Panc1 (cell line): ENCODE measurements at regions not wholly inside any gene's neighbourhood (a gene's known extent, or its start where the extent isn't known, plus 50 kb on each side); places are given as distances from the start of the nearest gene placed in this dataset.

Experiments used
- ATAC-seq: fragments of 200-7000 bp; cut with Tn5 transposase; 2 replicates; pipeline ENCODE4 v1.9.1; 2020; ENCODE audit warnings: mild to moderate bottlenecking, moderate library complexity
- BruUV-seq: library from RNA; stranded (reverse); fragments of 400-500 nt; replicated peaks from 2 replicates; lab custom pipeline; 2021; lab: Mats Ljungman, UMichigan
- CTCF ChIA-PET: fragments of 300-600 bp; sonication (Branson Sonifier 250); formaldehyde crosslinking; loops from one replicate; lab custom pipeline; 2022; ENCODE audit warnings: antibody characterized with exemption; lab: Charles Lee
- POLR2A ChIA-PET: fragments of 300-600 bp; sonication (Branson Sonifier 250); formaldehyde crosslinking; loops from one replicate; lab custom pipeline; 2022; ENCODE audit warnings: antibody characterized with exemption; lab: Charles Lee
- DNase-seq: peaks from one replicate; pipeline ENCODE4 v3.0.0-alpha.2; 2010; ENCODE audit warnings: low read depth, low spot score
- H3K27ac ChIP-seq: 2 replicates; pipeline ENCODE4 v1.5.1; 2011; ENCODE audit warnings: mild to moderate bottlenecking, low read length, inconsistent platforms
- H3K27me3 ChIP-seq: fragments of 200-500 bp; sonication (Bioruptor generic); 2 replicates; pipeline ENCODE4 v1.6.0; 2014; ENCODE audit warnings: low read length, inconsistent platforms; ENCODE audit not compliant: control insufficient read depth, insufficient read depth
- H3K36me3 ChIP-seq: fragments of 200-500 bp; sonication (Bioruptor generic); 2 replicates; pipeline ENCODE4 v1.5.1; 2014; ENCODE audit warnings: inconsistent platforms, mild to moderate bottlenecking, low read length, moderate library complexity; ENCODE audit not compliant: control insufficient read depth, insufficient read depth
- H3K4me1 ChIP-seq: 2 replicates; pipeline ENCODE4 v1.5.1; 2011; ENCODE audit warnings: inconsistent platforms, mild to moderate bottlenecking, low read length, moderate library complexity; ENCODE audit not compliant: control insufficient read depth, insufficient read depth
- H3K4me3 ChIP-seq, 2 experiments: 2 replicates each; pipeline ENCODE4 v1.5.1; 2011 to 2012; ENCODE audit warnings: low read depth in 2 of 2, low read length in 2 of 2, mild to moderate bottlenecking in 2 of 2, inconsistent platforms in 1 of 2, moderate library complexity in 1 of 2
- H3K9me3 ChIP-seq: fragments of 200-500 bp; sonication (Bioruptor generic); 2 replicates; pipeline ENCODE4 v1.5.1; 2014; ENCODE audit warnings: low read depth, mild to moderate bottlenecking, inconsistent platforms, low read length, moderate library complexity; ENCODE audit not compliant: control insufficient read depth, insufficient read depth
- POLR2AphosphoS5 ChIP-seq: IDR thresholded peaks from 2 replicates; pipeline ENCODE4 v1.6.1; 2012; ENCODE audit warnings: mild to moderate bottlenecking, low read depth, low read length, moderate library complexity
- SIN3A ChIP-seq: IDR thresholded peaks from 2 replicates; pipeline ENCODE4 v1.6.1; 2012; ENCODE audit warnings: low read depth, mild to moderate bottlenecking, low read length, moderate library complexity, borderline replicate concordance; ENCODE audit not compliant: insufficient read depth
- TCF7L2 ChIP-seq: IDR thresholded peaks from 2 replicates; pipeline ENCODE4 v1.6.1; 2011; ENCODE audit warnings: mild to moderate bottlenecking, low read depth, low read length, inconsistent platforms
- in situ Hi-C: cut with HindIII; loops from 2 replicates; pipeline ENCODE4 v1.10.0; 2016; ENCODE audit warnings: low sequenced_read_pairs, low pct_unique_long_range_greater_than_20kb
- intact Hi-C: fragments of 100-400 bp; cut with micrococcal nuclease; formaldehyde crosslinking; loops from one replicate; pipeline ENCODE4 v1.10.0; 2022; ENCODE audit not compliant: unreplicated experiment
- TF ChIP-seq, protein P1 (sequence below), 2 experiments: IDR thresholded peaks; 2 replicates each; pipeline ENCODE4 v1.6.1; 2011 to 2012; ENCODE audit warnings: low read depth in 2 of 2, control low read depth in 1 of 2, low read length in 1 of 2, mild to moderate bottlenecking in 1 of 2, moderate library complexity in 1 of 2; ENCODE audit not compliant: insufficient read depth in 1 of 2
- TF ChIP-seq, protein P2 (sequence below): fragments of 450-650 bp; IDR thresholded peaks from 2 replicates; pipeline ENCODE4 v1.5.1; 2017; ENCODE audit warnings: mild to moderate bottlenecking

- Histone ChIP-seq H3K4me1 (no peaks in the 10 kb centered on the region), H3K4me3 (no peak overlapping the region), H3K36me3 (no peaks in the 10 kb centered on the region), H3K27me3 (peaks cover 4% of the 10 kb centered on the region; the same call in 1 of the 2 replicates), H3K27ac (no peak overlapping the region), H3K9me3 (no peaks in the 10 kb centered on the region)
- in situ Hi-C loops (no loop called here), intact Hi-C loops (no loop called here)
- BruUV-seq = no TSS peak
- no peak for TF ChIP-seq SIN3A
- TF ChIP-seq POLR2AphosphoS5 = no peak
- TF ChIP-seq, protein P1, sequence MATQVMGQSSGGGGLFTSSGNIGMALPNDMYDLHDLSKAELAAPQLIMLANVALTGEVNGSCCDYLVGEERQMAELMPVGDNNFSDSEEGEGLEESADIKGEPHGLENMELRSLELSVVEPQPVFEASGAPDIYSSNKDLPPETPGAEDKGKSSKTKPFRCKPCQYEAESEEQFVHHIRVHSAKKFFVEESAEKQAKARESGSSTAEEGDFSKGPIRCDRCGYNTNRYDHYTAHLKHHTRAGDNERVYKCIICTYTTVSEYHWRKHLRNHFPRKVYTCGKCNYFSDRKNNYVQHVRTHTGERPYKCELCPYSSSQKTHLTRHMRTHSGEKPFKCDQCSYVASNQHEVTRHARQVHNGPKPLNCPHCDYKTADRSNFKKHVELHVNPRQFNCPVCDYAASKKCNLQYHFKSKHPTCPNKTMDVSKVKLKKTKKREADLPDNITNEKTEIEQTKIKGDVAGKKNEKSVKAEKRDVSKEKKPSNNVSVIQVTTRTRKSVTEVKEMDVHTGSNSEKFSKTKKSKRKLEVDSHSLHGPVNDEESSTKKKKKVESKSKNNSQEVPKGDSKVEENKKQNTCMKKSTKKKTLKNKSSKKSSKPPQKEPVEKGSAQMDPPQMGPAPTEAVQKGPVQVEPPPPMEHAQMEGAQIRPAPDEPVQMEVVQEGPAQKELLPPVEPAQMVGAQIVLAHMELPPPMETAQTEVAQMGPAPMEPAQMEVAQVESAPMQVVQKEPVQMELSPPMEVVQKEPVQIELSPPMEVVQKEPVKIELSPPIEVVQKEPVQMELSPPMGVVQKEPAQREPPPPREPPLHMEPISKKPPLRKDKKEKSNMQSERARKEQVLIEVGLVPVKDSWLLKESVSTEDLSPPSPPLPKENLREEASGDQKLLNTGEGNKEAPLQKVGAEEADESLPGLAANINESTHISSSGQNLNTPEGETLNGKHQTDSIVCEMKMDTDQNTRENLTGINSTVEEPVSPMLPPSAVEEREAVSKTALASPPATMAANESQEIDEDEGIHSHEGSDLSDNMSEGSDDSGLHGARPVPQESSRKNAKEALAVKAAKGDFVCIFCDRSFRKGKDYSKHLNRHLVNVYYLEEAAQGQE (IDR thresholded peaks at IDR 0.05; ENCODE audit: insufficient read depth in 1 of 2, low read depth in 2 of 2, low read length in 1 of 2) = no peak
- no peak for TF ChIP-seq TCF7L2
- TF ChIP-seq, protein P2, sequence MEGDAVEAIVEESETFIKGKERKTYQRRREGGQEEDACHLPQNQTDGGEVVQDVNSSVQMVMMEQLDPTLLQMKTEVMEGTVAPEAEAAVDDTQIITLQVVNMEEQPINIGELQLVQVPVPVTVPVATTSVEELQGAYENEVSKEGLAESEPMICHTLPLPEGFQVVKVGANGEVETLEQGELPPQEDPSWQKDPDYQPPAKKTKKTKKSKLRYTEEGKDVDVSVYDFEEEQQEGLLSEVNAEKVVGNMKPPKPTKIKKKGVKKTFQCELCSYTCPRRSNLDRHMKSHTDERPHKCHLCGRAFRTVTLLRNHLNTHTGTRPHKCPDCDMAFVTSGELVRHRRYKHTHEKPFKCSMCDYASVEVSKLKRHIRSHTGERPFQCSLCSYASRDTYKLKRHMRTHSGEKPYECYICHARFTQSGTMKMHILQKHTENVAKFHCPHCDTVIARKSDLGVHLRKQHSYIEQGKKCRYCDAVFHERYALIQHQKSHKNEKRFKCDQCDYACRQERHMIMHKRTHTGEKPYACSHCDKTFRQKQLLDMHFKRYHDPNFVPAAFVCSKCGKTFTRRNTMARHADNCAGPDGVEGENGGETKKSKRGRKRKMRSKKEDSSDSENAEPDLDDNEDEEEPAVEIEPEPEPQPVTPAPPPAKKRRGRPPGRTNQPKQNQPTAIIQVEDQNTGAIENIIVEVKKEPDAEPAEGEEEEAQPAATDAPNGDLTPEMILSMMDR = no peak
- CTCF ChIA-PET = no interaction called here
- DNase-seq (no peak), ATAC-seq (no peak)
- POLR2A ChIA-PET = no interaction called here
Measured at GRCh38 chr3:107264888-107265287, 112.4 kb upstream of the CCDC54 start.

DNA sequence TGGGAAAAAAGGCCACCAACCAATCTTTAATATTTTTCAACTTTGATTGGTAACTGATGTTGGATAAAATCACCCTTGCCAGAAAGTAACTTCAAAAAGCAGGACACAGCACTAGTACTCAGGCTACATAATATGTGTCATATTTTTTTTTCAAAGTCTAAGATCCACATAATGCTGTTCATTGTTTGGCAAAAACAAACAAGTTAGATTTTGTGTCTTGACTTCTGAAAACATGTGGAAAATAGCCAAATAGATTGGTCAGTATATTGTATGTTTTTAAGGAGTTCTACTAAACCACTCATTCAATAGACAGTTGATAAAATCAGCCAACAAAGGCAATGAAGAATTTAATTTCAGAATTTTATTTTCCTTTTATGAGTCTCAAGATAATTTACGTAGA, 111.7 kb upstream of the CCDC54 start:
- DNase-seq = no peak
- intact Hi-C loops = no loop called here
- H3K4me1 ChIP-seq = no peaks in the 10 kb centered on the region
- no peak overlapping the region for H3K4me3 ChIP-seq
- H3K36me3 ChIP-seq = no peaks in the 10 kb centered on the region
- ChIA-PET CTCF (no interaction called here), POLR2A (no interaction called here)
- in situ Hi-C loops = no loop called here
- peaks cover 3% of the 10 kb centered on the region; the same call in 1 of the 2 replicates for H3K27me3 ChIP-seq
- TF ChIP-seq POLR2AphosphoS5 (no peak), TCF7L2 (no peak), SIN3A (no peak)
- TF ChIP-seq, protein P2 = no peak
- H3K27ac ChIP-seq = no peak overlapping the region
- BruUV-seq = no TSS peak
- ATAC-seq = no peak
- H3K9me3 ChIP-seq = no peaks in the 10 kb centered on the region
